ENCODE measurements at regions not wholly inside any gene's neighbourhood (a gene's known extent, or its start where the extent isn't known, plus 50 kb on each side); places are given as distances from the start of the nearest gene placed in this dataset.

DNA sequence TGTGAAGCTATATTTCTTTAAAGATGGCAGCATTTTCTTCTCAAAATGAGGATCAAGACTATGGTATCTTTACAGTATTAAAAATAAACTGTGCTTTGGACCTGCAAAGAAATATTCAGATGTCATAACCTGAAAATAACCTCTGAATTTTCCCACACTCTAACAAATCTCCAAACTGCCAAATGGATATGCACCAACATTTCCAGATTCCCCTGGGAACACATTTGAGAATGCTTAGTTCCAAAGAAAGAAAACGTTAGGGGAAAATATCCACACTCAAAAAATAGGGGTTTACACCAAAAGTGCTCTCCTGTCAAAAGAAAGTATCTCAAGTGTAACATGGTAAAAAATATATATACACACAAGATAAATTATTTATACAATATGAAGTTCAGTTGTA, 69.1 kb upstream of the ARHGAP29 start:
- TF ChIP-seq, protein P1, sequence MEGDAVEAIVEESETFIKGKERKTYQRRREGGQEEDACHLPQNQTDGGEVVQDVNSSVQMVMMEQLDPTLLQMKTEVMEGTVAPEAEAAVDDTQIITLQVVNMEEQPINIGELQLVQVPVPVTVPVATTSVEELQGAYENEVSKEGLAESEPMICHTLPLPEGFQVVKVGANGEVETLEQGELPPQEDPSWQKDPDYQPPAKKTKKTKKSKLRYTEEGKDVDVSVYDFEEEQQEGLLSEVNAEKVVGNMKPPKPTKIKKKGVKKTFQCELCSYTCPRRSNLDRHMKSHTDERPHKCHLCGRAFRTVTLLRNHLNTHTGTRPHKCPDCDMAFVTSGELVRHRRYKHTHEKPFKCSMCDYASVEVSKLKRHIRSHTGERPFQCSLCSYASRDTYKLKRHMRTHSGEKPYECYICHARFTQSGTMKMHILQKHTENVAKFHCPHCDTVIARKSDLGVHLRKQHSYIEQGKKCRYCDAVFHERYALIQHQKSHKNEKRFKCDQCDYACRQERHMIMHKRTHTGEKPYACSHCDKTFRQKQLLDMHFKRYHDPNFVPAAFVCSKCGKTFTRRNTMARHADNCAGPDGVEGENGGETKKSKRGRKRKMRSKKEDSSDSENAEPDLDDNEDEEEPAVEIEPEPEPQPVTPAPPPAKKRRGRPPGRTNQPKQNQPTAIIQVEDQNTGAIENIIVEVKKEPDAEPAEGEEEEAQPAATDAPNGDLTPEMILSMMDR (IDR thresholded peaks at IDR 0.05; ENCODE audit: insufficient read depth, low read length, poor library complexity, severe bottlenecking), result no peak
- TF ChIP-seq EZH2phosphoT487 (conservative IDR thresholded peaks at IDR 0.05; ENCODE audit: low read length), result no peak
